GM12891 (cell line): ENCODE measurements at regions not wholly inside any gene's neighbourhood (a gene's known extent, or its start where the extent isn't known, plus 50 kb on each side); places are given as distances from the start of the nearest gene placed in this dataset.

Experiments used
- PAX5 ChIP-seq: IDR thresholded peaks from 2 replicates; pipeline ENCODE4 v1.6.1; 2011; ENCODE audit warnings: low read length, moderate library complexity, mild to moderate bottlenecking; ENCODE audit not compliant: insufficient read depth, severe bottlenecking
- POLR2A ChIP-seq: IDR thresholded peaks from 2 replicates; pipeline ENCODE4 v1.6.1; 2011; ENCODE audit warnings: low read depth, low read length, control low read depth
- POLR2AphosphoS5 ChIP-seq: IDR thresholded peaks from 2 replicates; pipeline ENCODE4 v1.6.1; 2011; ENCODE audit warnings: low read depth, low read length, control low read depth
- POU2F2 ChIP-seq: IDR thresholded peaks from 2 replicates; pipeline ENCODE4 v1.6.1; 2011; ENCODE audit warnings: low read depth, mild to moderate bottlenecking, control low read depth, low read length, moderate library complexity
- SPI1 ChIP-seq: IDR thresholded peaks from 2 replicates; pipeline ENCODE4 v1.6.1; 2011; ENCODE audit warnings: low read depth, low read length, control low read depth
- TAF1 ChIP-seq: IDR thresholded peaks from 2 replicates; pipeline ENCODE4 v1.6.1; 2011; ENCODE audit warnings: low read depth, low read length, control low read depth

GRCh38 chr21:38735626-38736206, 70.0 kb upstream of the ETS2 start:
- TF ChIP-seq POLR2A (no peak), SPI1 (no peak), POLR2AphosphoS5 (no peak), POU2F2 (no peak), PAX5 (no peak), TAF1 (no peak)
